SJCRH30 (cell line): ENCODE measurements at regions not wholly inside any gene's neighbourhood (a gene's known extent, or its start where the extent isn't known, plus 50 kb on each side); places are given as distances from the start of the nearest gene placed in this dataset.
"Not testable (repeated sequence)": the region's sequence is repeated elsewhere in the genome, so short reads cannot be mapped to it uniquely, and the experiment has no call there.

Source experiments
- DNase-seq, 2 experiments: peaks; one replicate each; pipeline ENCODE4 v3.0.0-alpha.2; 2015 to 2020
- H3K27ac ChIP-seq: fragments of 250-450 bp; sonication (Bioruptor Pico); 2 replicates; pipeline ENCODE4 v1.5.1; 2020; ENCODE audit warnings: mild to moderate bottlenecking, moderate library complexity
- H3K27me3 ChIP-seq: fragments of 250-450 bp; sonication (Bioruptor Pico); 2 replicates; pipeline ENCODE4 v1.5.1; 2020; ENCODE audit warnings: mild to moderate bottlenecking, moderate library complexity
- H3K36me3 ChIP-seq: fragments of 250-450 bp; sonication (Bioruptor Pico); 2 replicates; pipeline ENCODE4 v1.5.1; 2020; ENCODE audit warnings: mild to moderate bottlenecking, moderate library complexity
- H3K4me1 ChIP-seq: fragments of 250-450 bp; sonication (Bioruptor Pico); 2 replicates; pipeline ENCODE4 v1.5.1; 2020; ENCODE audit warnings: mild to moderate bottlenecking, moderate library complexity
- H3K4me3 ChIP-seq: fragments of 250-450 bp; sonication (Bioruptor Pico); 2 replicates; pipeline ENCODE4 v1.5.1; 2020; ENCODE audit warnings: mild to moderate bottlenecking, moderate library complexity
- H3K9me3 ChIP-seq: fragments of 250-450 bp; sonication (Bioruptor Pico); replicated peaks from 2 replicates; pipeline ENCODE4 v1.5.1; 2020; ENCODE audit warnings: mild to moderate bottlenecking, moderate library complexity

GRCh38 chr10:60479305-60480020 lies 89.8 kb upstream of the ANK3 start:
- H3K4me1 ChIP-seq, result peaks cover 30% of the 10 kb centered on the region

GRCh38 chr10:60476451-60476850 lies 86.8 kb upstream of the ANK3 start:
- Histone ChIP-seq H3K9me3 (no peaks in the 10 kb centered on the region), H3K4me1 (peaks cover 22% of the 10 kb centered on the region)

More at GRCh38 chr10:60479305-60480020, 89.8 kb upstream of the ANK3 start:
- Histone ChIP-seq H3K4me3 (no peak overlapping the region), H3K9me3 (no peaks in the 10 kb centered on the region), H3K27me3 (no peaks in the 10 kb centered on the region), H3K27ac (no peak overlapping the region; the same call in 1 of the 2 replicates), H3K36me3 (no peaks in the 10 kb centered on the region)
- no peak for DNase-seq

GRCh38 chr10:60473557-60473956 lies 83.9 kb upstream of the ANK3 start:
- no peak overlapping the region for H3K27ac ChIP-seq
- H3K36me3 ChIP-seq, result no peaks in the 10 kb centered on the region
- H3K4me3 ChIP-seq, result no peak overlapping the region
- H3K4me1 ChIP-seq, result peaks cover 7% of the 10 kb centered on the region
- no peaks in the 10 kb centered on the region for H3K27me3 ChIP-seq
- no peak for DNase-seq
- H3K9me3 ChIP-seq, result no peaks in the 10 kb centered on the region

More at GRCh38 chr10:60476451-60476850, 86.8 kb upstream of the ANK3 start:
- H3K27ac ChIP-seq, result no peak overlapping the region
- no peaks in the 10 kb centered on the region for H3K27me3 ChIP-seq
- H3K4me3 ChIP-seq, result no peak overlapping the region
- H3K36me3 ChIP-seq, result no peaks in the 10 kb centered on the region
- DNase-seq, result no peak

GRCh38 chr10:60470091-60470490 lies 80.4 kb upstream of the ANK3 start:
- peak in 1 of 2 experiments; percentile 15 for DNase-seq
- Histone ChIP-seq H3K4me3 (no peak overlapping the region), H3K36me3 (no peaks in the 10 kb centered on the region), H3K27me3 (no peaks in the 10 kb centered on the region), H3K4me1 (peaks cover 7% of the 10 kb centered on the region), H3K27ac (peak overlapping the region; percentile 68), H3K9me3 (no peaks in the 10 kb centered on the region)

GRCh38 chr10:60469147-60469546 lies 79.5 kb upstream of the ANK3 start:
- H3K4me3 ChIP-seq, H3K36me3 ChIP-seq, H3K27me3 ChIP-seq, H3K9me3 ChIP-seq, DNase-seq, H3K27ac ChIP-seq, H3K4me1 ChIP-seq: not testable (repeated sequence)

- H3K9me3 ChIP-seq, result no peaks in the 10 kb centered on the region
- no peak overlapping the region for H3K4me3 ChIP-seq
- H3K27me3 ChIP-seq, result no peaks in the 10 kb centered on the region
- peaks cover 7% of the 10 kb centered on the region for H3K4me1 ChIP-seq
- no peak overlapping the region for H3K27ac ChIP-seq
- DNase-seq, result no peak
- no peaks in the 10 kb centered on the region for H3K36me3 ChIP-seq
Measured at GRCh38 chr10:60467202-60467546, 77.5 kb upstream of the ANK3 start.

- Histone ChIP-seq H3K4me1 (peaks cover 7% of the 10 kb centered on the region), H3K27ac (no peak overlapping the region), H3K9me3 (no peaks in the 10 kb centered on the region), H3K27me3 (no peaks in the 10 kb centered on the region), H3K4me3 (no peak overlapping the region), H3K36me3 (no peaks in the 10 kb centered on the region)
- no peak for DNase-seq
Measured at GRCh38 chr10:60466267-60467201, 76.9 kb upstream of the ANK3 start.

- DNase-seq, result no peak
- Histone ChIP-seq H3K9me3 (no peaks in the 10 kb centered on the region), H3K4me3 (no peak overlapping the region), H3K27ac (no peak overlapping the region), H3K36me3 (no peaks in the 10 kb centered on the region), H3K4me1 (peaks cover 7% of the 10 kb centered on the region), H3K27me3 (no peaks in the 10 kb centered on the region)
Measured at GRCh38 chr10:60465801-60466200, 76.1 kb upstream of the ANK3 start.

- no peaks in the 10 kb centered on the region for H3K27me3 ChIP-seq
- peaks cover 2% of the 10 kb centered on the region; the same call in 1 of the 2 replicates for H3K4me1 ChIP-seq
- no peaks in the 10 kb centered on the region for H3K9me3 ChIP-seq
- no peak for DNase-seq
- no peaks in the 10 kb centered on the region for H3K36me3 ChIP-seq
- H3K27ac ChIP-seq, result no peak overlapping the region
- H3K4me3 ChIP-seq, result no peak overlapping the region
Measured at GRCh38 chr10:60464659-60465058, 75.0 kb upstream of the ANK3 start.

- peaks cover 3% of the 10 kb centered on the region; the same call in 1 of the 2 replicates for H3K4me1 ChIP-seq
- H3K9me3 ChIP-seq, result no peaks in the 10 kb centered on the region
- H3K27ac ChIP-seq, result no peak overlapping the region
- H3K27me3 ChIP-seq, result no peaks in the 10 kb centered on the region
- no peaks in the 10 kb centered on the region for H3K36me3 ChIP-seq
- no peak for DNase-seq
- no peak overlapping the region for H3K4me3 ChIP-seq
Measured at GRCh38 chr10:60463746-60464145, 74.1 kb upstream of the ANK3 start.

- H3K4me1 ChIP-seq, result peaks cover 3% of the 10 kb centered on the region; the same call in 1 of the 2 replicates
- H3K27ac ChIP-seq, result no peak overlapping the region
- no peaks in the 10 kb centered on the region for H3K27me3 ChIP-seq
- no peak overlapping the region for H3K4me3 ChIP-seq
- H3K9me3 ChIP-seq, result no peaks in the 10 kb centered on the region
- DNase-seq, result no peak
- H3K36me3 ChIP-seq, result no peaks in the 10 kb centered on the region
Measured at GRCh38 chr10:60461688-60462087, 72.0 kb upstream of the ANK3 start.

GRCh38 chr10:60459701-60460457 lies 70.2 kb upstream of the ANK3 start:
- Histone ChIP-seq H3K27ac (no peak overlapping the region), H3K4me1 (0 out of 2 replicates have a peak, but pooled peaks cover 3% of the 10 kb centered on the region), H3K27me3 (no peaks in the 10 kb centered on the region), H3K36me3 (no peaks in the 10 kb centered on the region), H3K4me3 (no peak overlapping the region), H3K9me3 (no peaks in the 10 kb centered on the region)
- no peak for DNase-seq

GRCh38 chr10:60456053-60456452 lies 66.4 kb upstream of the ANK3 start:
- Histone ChIP-seq H3K36me3 (no peaks in the 10 kb centered on the region), H3K9me3 (no peaks in the 10 kb centered on the region), H3K27me3 (no peaks in the 10 kb centered on the region), H3K4me1 (0 out of 2 replicates have a peak, but pooled peaks cover 3% of the 10 kb centered on the region), H3K27ac (no peak overlapping the region), H3K4me3 (no peak overlapping the region)
- no peak for DNase-seq

- DNase-seq, result peak in 1 of 2 experiments; percentile 20
- H3K9me3 ChIP-seq, result no peaks in the 10 kb centered on the region
- H3K36me3 ChIP-seq, result no peaks in the 10 kb centered on the region
- H3K4me1 ChIP-seq, result no peaks in the 10 kb centered on the region
- H3K27me3 ChIP-seq, result no peaks in the 10 kb centered on the region
- no peak overlapping the region for H3K27ac ChIP-seq
- no peak overlapping the region for H3K4me3 ChIP-seq
Measured at GRCh38 chr10:60454336-60454735, 64.7 kb upstream of the ANK3 start.

- Histone ChIP-seq H3K9me3 (no peaks in the 10 kb centered on the region), H3K4me1 (no peaks in the 10 kb centered on the region), H3K36me3 (no peaks in the 10 kb centered on the region), H3K27ac (no peak overlapping the region), H3K27me3 (no peaks in the 10 kb centered on the region), H3K4me3 (no peak overlapping the region)
- no peak for DNase-seq
Measured at GRCh38 chr10:60453036-60453435, 63.4 kb upstream of the ANK3 start.
